DND-41 (cell line): ENCODE measurements at regions not wholly inside any gene's neighbourhood (a gene's known extent, or its start where the extent isn't known, plus 50 kb on each side); places are given as distances from the start of the nearest gene placed in this dataset.

Experiments
- CTCF ChIP-seq: IDR thresholded peaks from 2 replicates; pipeline ENCODE4 v1.5.1; 2012; ENCODE audit warnings: borderline replicate concordance, low read length, moderate library complexity, mild to moderate bottlenecking; ENCODE audit not compliant: poor library complexity, severe bottlenecking; ENCODE audit errors: extremely low read depth
- EZH2 ChIP-seq: IDR thresholded peaks from 3 replicates; pipeline ENCODE4 v1.6.1; 2012; ENCODE audit warnings: borderline replicate concordance, low read depth, mild to moderate bottlenecking, moderate library complexity, low read length, inconsistent platforms; ENCODE audit not compliant: severe bottlenecking

GRCh38 chr6:139932671-139933070, 558.2 kb upstream of the CITED2 start:
- TF ChIP-seq CTCF, result no peak
- no peak for TF ChIP-seq EZH2
